PFSK-1 (cell line): ENCODE measurements at regions not wholly inside any gene's neighbourhood (a gene's known extent, or its start where the extent isn't known, plus 50 kb on each side); places are given as distances from the start of the nearest gene placed in this dataset.

Experiments used
- FOXP2 ChIP-seq: optimal IDR thresholded peaks from 2 replicates; pipeline ENCODE3; 2011; ENCODE audit warnings: borderline replicate concordance, control low read depth, inconsistent platforms; ENCODE audit not compliant: insufficient read depth; ENCODE audit errors: extremely low read length, extremely low read depth
- POLR2AphosphoS5 ChIP-seq: IDR thresholded peaks from 2 replicates; pipeline ENCODE4 v1.6.1; 2012; ENCODE audit warnings: low read depth, mild to moderate bottlenecking, control low read depth, low read length, moderate library complexity
- SIN3A ChIP-seq: IDR thresholded peaks from 2 replicates; pipeline ENCODE4 v1.6.1; 2012; ENCODE audit warnings: mild to moderate bottlenecking, low read length, moderate library complexity, borderline replicate concordance; ENCODE audit not compliant: insufficient read depth
- TAF1 ChIP-seq: IDR thresholded peaks from 2 replicates; pipeline ENCODE4 v1.6.1; 2012; ENCODE audit warnings: low read length, control low read depth, borderline replicate concordance; ENCODE audit not compliant: insufficient read depth
- TF ChIP-seq, protein P1 (sequence below), 2 experiments: IDR thresholded peaks; 2 replicates each; pipeline versions ENCODE4 v1.6.1 to v1.8.0; 2011 to 2012; ENCODE audit warnings: low read depth in 2 of 2, low read length in 2 of 2, control low read depth in 1 of 2, inconsistent platforms in 1 of 2, mild to moderate bottlenecking in 1 of 2, moderate library complexity in 1 of 2; ENCODE audit not compliant: insufficient read depth in 1 of 2

GRCh38 chr14:98347686-98348085, 924.3 kb downstream of the BCL11B start:
- TF ChIP-seq POLR2AphosphoS5 = no peak
- TF ChIP-seq SIN3A = no peak

DNA sequence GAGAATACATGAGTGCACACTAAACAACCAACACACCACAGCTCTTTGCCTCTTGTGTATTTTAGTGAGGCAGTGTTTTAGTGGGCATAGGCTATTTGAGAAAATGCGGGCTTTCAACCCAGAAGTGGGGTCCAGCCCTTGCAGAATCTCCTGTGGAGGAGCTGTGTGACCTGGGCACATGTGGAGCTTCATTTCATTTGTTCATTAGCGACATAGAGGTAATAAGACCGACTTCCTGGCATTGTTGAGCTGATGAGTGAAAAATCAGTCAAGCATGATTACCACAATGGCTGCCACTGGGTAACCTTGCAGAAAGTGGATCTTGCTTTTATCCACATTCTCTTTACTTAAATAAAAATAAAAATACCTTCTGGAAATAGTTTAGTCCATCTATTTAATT, 923.5 kb downstream of the BCL11B start:
- TF ChIP-seq, protein P1, sequence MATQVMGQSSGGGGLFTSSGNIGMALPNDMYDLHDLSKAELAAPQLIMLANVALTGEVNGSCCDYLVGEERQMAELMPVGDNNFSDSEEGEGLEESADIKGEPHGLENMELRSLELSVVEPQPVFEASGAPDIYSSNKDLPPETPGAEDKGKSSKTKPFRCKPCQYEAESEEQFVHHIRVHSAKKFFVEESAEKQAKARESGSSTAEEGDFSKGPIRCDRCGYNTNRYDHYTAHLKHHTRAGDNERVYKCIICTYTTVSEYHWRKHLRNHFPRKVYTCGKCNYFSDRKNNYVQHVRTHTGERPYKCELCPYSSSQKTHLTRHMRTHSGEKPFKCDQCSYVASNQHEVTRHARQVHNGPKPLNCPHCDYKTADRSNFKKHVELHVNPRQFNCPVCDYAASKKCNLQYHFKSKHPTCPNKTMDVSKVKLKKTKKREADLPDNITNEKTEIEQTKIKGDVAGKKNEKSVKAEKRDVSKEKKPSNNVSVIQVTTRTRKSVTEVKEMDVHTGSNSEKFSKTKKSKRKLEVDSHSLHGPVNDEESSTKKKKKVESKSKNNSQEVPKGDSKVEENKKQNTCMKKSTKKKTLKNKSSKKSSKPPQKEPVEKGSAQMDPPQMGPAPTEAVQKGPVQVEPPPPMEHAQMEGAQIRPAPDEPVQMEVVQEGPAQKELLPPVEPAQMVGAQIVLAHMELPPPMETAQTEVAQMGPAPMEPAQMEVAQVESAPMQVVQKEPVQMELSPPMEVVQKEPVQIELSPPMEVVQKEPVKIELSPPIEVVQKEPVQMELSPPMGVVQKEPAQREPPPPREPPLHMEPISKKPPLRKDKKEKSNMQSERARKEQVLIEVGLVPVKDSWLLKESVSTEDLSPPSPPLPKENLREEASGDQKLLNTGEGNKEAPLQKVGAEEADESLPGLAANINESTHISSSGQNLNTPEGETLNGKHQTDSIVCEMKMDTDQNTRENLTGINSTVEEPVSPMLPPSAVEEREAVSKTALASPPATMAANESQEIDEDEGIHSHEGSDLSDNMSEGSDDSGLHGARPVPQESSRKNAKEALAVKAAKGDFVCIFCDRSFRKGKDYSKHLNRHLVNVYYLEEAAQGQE (IDR thresholded peaks at IDR 0.05; ENCODE audit: insufficient read depth in 1 of 2, low read depth in 2 of 2, low read length in 2 of 2) = no peak
- no peak for TF ChIP-seq SIN3A
- no peak for TF ChIP-seq TAF1
- TF ChIP-seq POLR2AphosphoS5 = no peak
- TF ChIP-seq FOXP2 = no peak

- TF ChIP-seq FOXP2 = no peak
- TF ChIP-seq POLR2AphosphoS5 = no peak
- no peak for TF ChIP-seq TAF1
- TF ChIP-seq, protein P1 (IDR thresholded peaks at IDR 0.05; ENCODE audit: insufficient read depth in 1 of 2, low read depth in 2 of 2, low read length in 2 of 2) = no peak
- no peak for TF ChIP-seq SIN3A
Measured at GRCh38 chr14:98350213-98350612, 921.8 kb downstream of the BCL11B start.

DNA sequence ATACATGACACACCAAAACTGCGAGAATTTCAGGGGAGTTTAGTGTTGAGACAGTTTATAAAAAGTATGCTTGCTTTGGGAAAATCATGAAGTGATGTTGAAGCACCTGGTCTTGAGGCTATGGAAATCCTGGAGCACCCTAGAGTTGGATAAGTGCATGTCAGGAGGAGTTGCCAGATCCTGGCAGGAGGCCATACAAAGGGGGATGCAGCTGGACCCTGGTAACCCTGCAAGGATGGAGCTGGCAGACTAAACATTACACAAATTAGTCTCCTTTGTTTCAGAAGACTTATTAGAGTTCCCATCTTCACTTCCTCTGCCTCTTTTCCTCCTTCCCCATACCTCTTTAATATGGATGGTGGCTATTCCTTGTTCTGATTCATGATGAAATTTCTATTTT, 907.0 kb downstream of the BCL11B start:
- TF ChIP-seq POLR2AphosphoS5 (no peak), TAF1 (no peak), SIN3A (no peak), FOXP2 (no peak)
- TF ChIP-seq, protein P1 (IDR thresholded peaks at IDR 0.05; ENCODE audit: insufficient read depth in 1 of 2, low read depth in 2 of 2, low read length in 2 of 2) = no peak

- TF ChIP-seq TAF1 (no peak), POLR2AphosphoS5 (no peak), FOXP2 (no peak), SIN3A (no peak)
- TF ChIP-seq, protein P1 (IDR thresholded peaks at IDR 0.05; ENCODE audit: insufficient read depth in 1 of 2, low read depth in 2 of 2, low read length in 2 of 2) = no peak
Measured at GRCh38 chr14:98366429-98366828, 905.6 kb downstream of the BCL11B start.
